ENCODE measurements at regions not wholly inside any gene's neighbourhood (a gene's known extent, or its start where the extent isn't known, plus 50 kb on each side); places are given as distances from the start of the nearest gene placed in this dataset.

GRCh38 chr5:4876804-4877203, 263.3 kb upstream of the ADAMTS16 start:
- intact Hi-C loops (cut with DNase I) = no loop called here
- no peak for DNase-seq
- H3K9ac ChIP-seq (ENCODE audit: low read depth in 2 of 2, low read length in 2 of 2) = no peak overlapping the region

GRCh38 chr5:4877579-4877978, 262.6 kb upstream of the ADAMTS16 start:
- Histone ChIP-seq H3K27me3 (no peaks in the 10 kb centered on the region), H3K27ac (no peak overlapping the region), H3K4me3 (no peak overlapping the region), H3K4me1 (no peaks in the 10 kb centered on the region), H3K9ac (ENCODE audit: low read depth in 2 of 2, low read length in 2 of 2) (no peak overlapping the region), H3K9me3 (no peaks in the 10 kb centered on the region), H3K36me3 (no peaks in the 10 kb centered on the region)
- no peak for DNase-seq
- intact Hi-C loops (cut with DNase I) = no loop called here
- TF ChIP-seq CTCF (IDR thresholded peaks at IDR 0.05) = no peak

More at GRCh38 chr5:4876804-4877203, 263.3 kb upstream of the ADAMTS16 start:
- Histone ChIP-seq H3K27ac (no peak overlapping the region), H3K36me3 (no peaks in the 10 kb centered on the region), H3K9me3 (no peaks in the 10 kb centered on the region), H3K4me3 (no peak overlapping the region), H3K4me1 (no peaks in the 10 kb centered on the region), H3K27me3 (no peaks in the 10 kb centered on the region)
- TF ChIP-seq CTCF (IDR thresholded peaks at IDR 0.05) = no peak

GRCh38 chr5:4879075-4879474, 261.1 kb upstream of the ADAMTS16 start:
- H3K9me3 ChIP-seq = no peaks in the 10 kb centered on the region
- DNase-seq = no peak
- no peaks in the 10 kb centered on the region for H3K27me3 ChIP-seq
- no peaks in the 10 kb centered on the region for H3K4me1 ChIP-seq
- H3K4me3 ChIP-seq = no peak overlapping the region
- no peaks in the 10 kb centered on the region for H3K36me3 ChIP-seq
- no peak for TF ChIP-seq CTCF (IDR thresholded peaks at IDR 0.05)
- H3K9ac ChIP-seq (ENCODE audit: low read depth in 2 of 2, low read length in 2 of 2) = no peak overlapping the region
- no peak overlapping the region for H3K27ac ChIP-seq
- intact Hi-C loops (cut with DNase I) = no loop called here

GRCh38 chr5:4879693-4880303, 260.3 kb upstream of the ADAMTS16 start:
- TF ChIP-seq CTCF (IDR thresholded peaks at IDR 0.05) = peak; percentile 87
- Histone ChIP-seq H3K4me1 (no peaks in the 10 kb centered on the region), H3K27me3 (no peaks in the 10 kb centered on the region), H3K4me3 (no peak overlapping the region), H3K9ac (ENCODE audit: low read depth in 2 of 2, low read length in 2 of 2) (no peak overlapping the region), H3K9me3 (no peaks in the 10 kb centered on the region), H3K27ac (no peak overlapping the region), H3K36me3 (no peaks in the 10 kb centered on the region)
- peak; percentile 66 for DNase-seq
- intact Hi-C loops (cut with DNase I) = loop anchor here (2.0 to 5.0 kb wide), 2 partner anchors 63 to 538 kb away; no protein-coding TSS in a partner anchor

GRCh38 chr5:4880304-4880741, 259.8 kb upstream of the ADAMTS16 start:
- Histone ChIP-seq H3K4me3 (no peak overlapping the region), H3K9me3 (no peaks in the 10 kb centered on the region), H3K27me3 (no peaks in the 10 kb centered on the region), H3K27ac (no peak overlapping the region), H3K9ac (ENCODE audit: low read depth in 2 of 2, low read length in 2 of 2) (no peak overlapping the region), H3K4me1 (no peaks in the 10 kb centered on the region), H3K36me3 (no peaks in the 10 kb centered on the region)
- TF ChIP-seq CTCF (IDR thresholded peaks at IDR 0.05) = no peak
- DNase-seq = no peak
- intact Hi-C loops (cut with DNase I) = loop anchor here (2.0 to 5.0 kb wide), 2 partner anchors 62 to 537 kb away; no protein-coding TSS in a partner anchor

All from colonic mucosa (tissue), 4 donors.